ENCODE measurements at regions not wholly inside any gene's neighbourhood (a gene's known extent, or its start where the extent isn't known, plus 50 kb on each side); places are given as distances from the start of the nearest gene placed in this dataset.

DNA sequence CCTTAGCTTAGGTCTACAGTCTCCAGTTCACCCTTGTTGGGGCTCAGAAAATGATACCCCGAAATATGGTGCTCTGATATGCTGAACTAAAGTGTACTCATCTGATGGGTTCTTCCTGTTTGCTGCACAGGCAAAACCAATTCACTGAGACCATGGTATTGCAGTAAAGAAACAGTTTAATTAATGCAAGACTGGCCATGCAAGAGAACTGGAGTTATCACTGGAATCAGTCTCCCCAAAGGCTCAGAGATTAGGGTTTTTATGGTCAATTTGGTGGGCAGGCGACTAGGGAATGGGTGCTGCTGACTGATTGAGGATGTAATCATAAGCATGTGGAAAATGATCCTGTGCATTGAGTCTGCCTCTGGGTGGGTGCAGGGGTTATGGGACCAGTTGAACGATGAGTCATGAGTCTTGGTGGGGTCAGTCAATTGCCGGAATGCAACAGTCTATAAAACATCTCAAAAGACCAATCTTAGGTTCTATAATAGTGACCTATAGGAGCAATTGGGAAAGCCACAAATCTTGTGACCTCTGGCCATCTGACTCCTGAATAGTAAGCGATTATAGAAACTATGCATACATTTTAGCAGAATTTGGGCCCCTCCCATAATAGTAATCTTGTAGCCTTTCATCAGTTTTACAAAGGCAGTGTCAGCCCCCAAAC lies 113.0 kb upstream of the ANKRD55 start:
- Histone ChIP-seq H3K27me3 (ENCODE audit: insufficient read depth, poor library complexity, severe bottlenecking) (no peaks in the 10 kb centered on the region), H3K27ac (replicated peaks) (no peak overlapping the region), H3K4me3 (replicated peaks; ENCODE audit: insufficient read depth, low read length) (no peak overlapping the region)
- no peak for DNase-seq (ENCODE audit: low read depth in 1 of 2, low spot score in 1 of 2)
- no peak for TF ChIP-seq SPI1 (IDR thresholded peaks at IDR 0.05; ENCODE audit: borderline replicate concordance, low read depth)
- no peak for TF ChIP-seq GABPA (IDR thresholded peaks at IDR 0.05; ENCODE audit: low read depth)
- TF ChIP-seq, protein P1, sequence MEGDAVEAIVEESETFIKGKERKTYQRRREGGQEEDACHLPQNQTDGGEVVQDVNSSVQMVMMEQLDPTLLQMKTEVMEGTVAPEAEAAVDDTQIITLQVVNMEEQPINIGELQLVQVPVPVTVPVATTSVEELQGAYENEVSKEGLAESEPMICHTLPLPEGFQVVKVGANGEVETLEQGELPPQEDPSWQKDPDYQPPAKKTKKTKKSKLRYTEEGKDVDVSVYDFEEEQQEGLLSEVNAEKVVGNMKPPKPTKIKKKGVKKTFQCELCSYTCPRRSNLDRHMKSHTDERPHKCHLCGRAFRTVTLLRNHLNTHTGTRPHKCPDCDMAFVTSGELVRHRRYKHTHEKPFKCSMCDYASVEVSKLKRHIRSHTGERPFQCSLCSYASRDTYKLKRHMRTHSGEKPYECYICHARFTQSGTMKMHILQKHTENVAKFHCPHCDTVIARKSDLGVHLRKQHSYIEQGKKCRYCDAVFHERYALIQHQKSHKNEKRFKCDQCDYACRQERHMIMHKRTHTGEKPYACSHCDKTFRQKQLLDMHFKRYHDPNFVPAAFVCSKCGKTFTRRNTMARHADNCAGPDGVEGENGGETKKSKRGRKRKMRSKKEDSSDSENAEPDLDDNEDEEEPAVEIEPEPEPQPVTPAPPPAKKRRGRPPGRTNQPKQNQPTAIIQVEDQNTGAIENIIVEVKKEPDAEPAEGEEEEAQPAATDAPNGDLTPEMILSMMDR (IDR thresholded peaks at IDR 0.05; ENCODE audit: insufficient read depth, low read length): no peak
- TF ChIP-seq, protein P2, sequence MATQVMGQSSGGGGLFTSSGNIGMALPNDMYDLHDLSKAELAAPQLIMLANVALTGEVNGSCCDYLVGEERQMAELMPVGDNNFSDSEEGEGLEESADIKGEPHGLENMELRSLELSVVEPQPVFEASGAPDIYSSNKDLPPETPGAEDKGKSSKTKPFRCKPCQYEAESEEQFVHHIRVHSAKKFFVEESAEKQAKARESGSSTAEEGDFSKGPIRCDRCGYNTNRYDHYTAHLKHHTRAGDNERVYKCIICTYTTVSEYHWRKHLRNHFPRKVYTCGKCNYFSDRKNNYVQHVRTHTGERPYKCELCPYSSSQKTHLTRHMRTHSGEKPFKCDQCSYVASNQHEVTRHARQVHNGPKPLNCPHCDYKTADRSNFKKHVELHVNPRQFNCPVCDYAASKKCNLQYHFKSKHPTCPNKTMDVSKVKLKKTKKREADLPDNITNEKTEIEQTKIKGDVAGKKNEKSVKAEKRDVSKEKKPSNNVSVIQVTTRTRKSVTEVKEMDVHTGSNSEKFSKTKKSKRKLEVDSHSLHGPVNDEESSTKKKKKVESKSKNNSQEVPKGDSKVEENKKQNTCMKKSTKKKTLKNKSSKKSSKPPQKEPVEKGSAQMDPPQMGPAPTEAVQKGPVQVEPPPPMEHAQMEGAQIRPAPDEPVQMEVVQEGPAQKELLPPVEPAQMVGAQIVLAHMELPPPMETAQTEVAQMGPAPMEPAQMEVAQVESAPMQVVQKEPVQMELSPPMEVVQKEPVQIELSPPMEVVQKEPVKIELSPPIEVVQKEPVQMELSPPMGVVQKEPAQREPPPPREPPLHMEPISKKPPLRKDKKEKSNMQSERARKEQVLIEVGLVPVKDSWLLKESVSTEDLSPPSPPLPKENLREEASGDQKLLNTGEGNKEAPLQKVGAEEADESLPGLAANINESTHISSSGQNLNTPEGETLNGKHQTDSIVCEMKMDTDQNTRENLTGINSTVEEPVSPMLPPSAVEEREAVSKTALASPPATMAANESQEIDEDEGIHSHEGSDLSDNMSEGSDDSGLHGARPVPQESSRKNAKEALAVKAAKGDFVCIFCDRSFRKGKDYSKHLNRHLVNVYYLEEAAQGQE (IDR thresholded peaks at IDR 0.05; ENCODE audit: insufficient replicate concordance, low read depth): no peak
- no peak for TF ChIP-seq POLR2AphosphoS5 (IDR thresholded peaks at IDR 0.05; ENCODE audit: low read depth)

DNA sequence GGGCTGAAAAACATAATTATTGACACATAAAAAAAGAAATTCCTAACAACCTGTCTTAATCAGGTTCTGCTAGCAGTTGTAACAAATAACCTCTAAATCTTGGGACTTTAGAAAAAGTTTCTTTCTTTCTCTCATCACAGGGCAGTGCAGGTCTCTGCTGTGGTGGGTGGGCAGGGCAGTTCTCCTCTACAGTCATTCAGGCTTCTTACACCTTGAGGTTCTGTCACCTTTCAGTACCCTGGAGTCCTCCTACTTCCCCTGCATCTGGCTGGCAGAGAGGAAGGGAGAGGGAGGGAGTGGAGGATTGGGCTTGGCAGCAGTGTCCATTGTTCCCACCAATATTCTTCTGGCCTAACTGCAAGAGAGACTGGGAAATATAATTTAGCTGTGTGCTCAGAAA lies 112.2 kb upstream of the ANKRD55 start:
- Histone ChIP-seq H3K27ac (replicated peaks) (no peak overlapping the region), H3K4me3 (replicated peaks; ENCODE audit: insufficient read depth, low read length) (no peak overlapping the region), H3K27me3 (ENCODE audit: insufficient read depth, poor library complexity, severe bottlenecking) (no peaks in the 10 kb centered on the region)
- no peak for DNase-seq (ENCODE audit: low read depth in 1 of 2, low spot score in 1 of 2)
- TF ChIP-seq SPI1 (IDR thresholded peaks at IDR 0.05; ENCODE audit: borderline replicate concordance, low read depth) (no peak), POLR2AphosphoS5 (IDR thresholded peaks at IDR 0.05; ENCODE audit: low read depth) (no peak), GABPA (IDR thresholded peaks at IDR 0.05; ENCODE audit: low read depth) (no peak)
- TF ChIP-seq, protein P2 (IDR thresholded peaks at IDR 0.05; ENCODE audit: insufficient replicate concordance, low read depth): no peak
- TF ChIP-seq, protein P1 (IDR thresholded peaks at IDR 0.05; ENCODE audit: insufficient read depth, low read length): no peak

DNA sequence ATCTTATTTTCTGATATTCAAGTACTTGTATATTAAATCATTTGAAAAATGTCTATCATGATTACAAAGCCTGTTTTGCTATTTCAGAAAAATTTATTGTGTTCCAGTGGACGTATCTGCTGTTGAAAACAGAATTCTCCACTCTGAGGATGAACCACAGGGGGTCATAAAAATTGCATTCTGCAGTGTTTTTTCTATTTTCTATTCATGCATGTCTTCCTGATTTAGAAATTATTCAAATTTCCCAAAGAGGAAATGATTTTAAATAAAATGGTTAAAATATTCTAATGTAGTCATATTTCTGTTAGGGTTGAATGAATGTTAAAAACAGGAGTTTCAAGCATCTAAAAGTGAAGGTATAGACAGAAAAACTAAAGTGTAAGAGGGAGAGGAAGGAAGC lies 111.5 kb upstream of the ANKRD55 start:
- Histone ChIP-seq H3K27ac (replicated peaks) (no peak overlapping the region), H3K27me3 (ENCODE audit: insufficient read depth, poor library complexity, severe bottlenecking) (no peaks in the 10 kb centered on the region), H3K4me3 (replicated peaks; ENCODE audit: insufficient read depth, low read length) (no peak overlapping the region)
- TF ChIP-seq, protein P2 (IDR thresholded peaks at IDR 0.05; ENCODE audit: insufficient replicate concordance, low read depth): no peak
- no peak for TF ChIP-seq SPI1 (IDR thresholded peaks at IDR 0.05; ENCODE audit: borderline replicate concordance, low read depth)
- no peak for TF ChIP-seq POLR2AphosphoS5 (IDR thresholded peaks at IDR 0.05; ENCODE audit: low read depth)
- TF ChIP-seq, protein P1 (IDR thresholded peaks at IDR 0.05; ENCODE audit: insufficient read depth, low read length): no peak
- no peak for TF ChIP-seq GABPA (IDR thresholded peaks at IDR 0.05; ENCODE audit: low read depth)
- DNase-seq (ENCODE audit: low read depth in 1 of 2, low spot score in 1 of 2): no peak

Data from HL-60 (cell line).